GM13976 (cell line): ENCODE measurements at regions not wholly inside any gene's neighbourhood (a gene's known extent, or its start where the extent isn't known, plus 50 kb on each side); places are given as distances from the start of the nearest gene placed in this dataset.
A peak's percentile ranks its signal among the peaks of the same experiment; 100 is the strongest.

Experiments
- DNase-seq: peaks from one replicate; pipeline ENCODE4 v3.0.0; 2012; ENCODE audit warnings: low spot score
- CTCF ChIP-seq: IDR thresholded peaks from 2 replicates; pipeline ENCODE4 v1.5.1; 2012; ENCODE audit warnings: borderline replicate concordance, mild to moderate bottlenecking; ENCODE audit not compliant: insufficient read depth; ENCODE audit errors: extremely low read depth, missing control alignments, control extremely low read depth
- in situ Hi-C: fragments of 300-500 bp; cut with MboI; formaldehyde crosslinking; loops from one replicate; pipeline ENCODE4 v1.12.0; 2022; ENCODE audit warnings: low sequenced_read_pairs, mixed read lengths, inconsistent platforms; ENCODE audit not compliant: unreplicated experiment

- TF ChIP-seq CTCF = no peak
- in situ Hi-C loops = no loop called here
- no peak for DNase-seq
These were observed 59.6 kb downstream of the ARHGAP35 start for GRCh38 chr19:46920362-46920761.

DNA sequence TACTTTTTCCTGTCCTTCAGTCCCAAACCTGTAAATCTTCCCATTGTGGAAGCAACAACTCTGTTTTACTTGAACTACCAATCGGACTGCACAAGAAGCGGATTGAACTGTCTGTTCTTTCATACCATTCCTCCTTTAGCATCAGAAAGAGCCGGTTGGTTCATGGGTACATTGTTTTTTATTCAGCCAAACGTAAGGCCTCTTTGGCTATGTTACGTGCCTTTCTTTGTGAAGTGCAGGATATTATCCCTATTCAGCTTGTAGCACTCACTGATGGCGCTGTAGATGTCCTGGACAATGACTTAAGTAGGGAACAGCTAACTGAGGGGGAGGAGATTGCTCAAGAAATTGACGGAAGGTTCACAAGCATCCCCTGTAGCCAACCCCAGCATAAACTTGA, 60.3 kb downstream of the ARHGAP35 start:
- in situ Hi-C loops = no loop called here
- no peak for DNase-seq
- no peak for TF ChIP-seq CTCF

GRCh38 chr19:46922465-46922864, 61.7 kb downstream of the ARHGAP35 start:
- no peak for DNase-seq
- in situ Hi-C loops = no loop called here
- no peak for TF ChIP-seq CTCF

DNA sequence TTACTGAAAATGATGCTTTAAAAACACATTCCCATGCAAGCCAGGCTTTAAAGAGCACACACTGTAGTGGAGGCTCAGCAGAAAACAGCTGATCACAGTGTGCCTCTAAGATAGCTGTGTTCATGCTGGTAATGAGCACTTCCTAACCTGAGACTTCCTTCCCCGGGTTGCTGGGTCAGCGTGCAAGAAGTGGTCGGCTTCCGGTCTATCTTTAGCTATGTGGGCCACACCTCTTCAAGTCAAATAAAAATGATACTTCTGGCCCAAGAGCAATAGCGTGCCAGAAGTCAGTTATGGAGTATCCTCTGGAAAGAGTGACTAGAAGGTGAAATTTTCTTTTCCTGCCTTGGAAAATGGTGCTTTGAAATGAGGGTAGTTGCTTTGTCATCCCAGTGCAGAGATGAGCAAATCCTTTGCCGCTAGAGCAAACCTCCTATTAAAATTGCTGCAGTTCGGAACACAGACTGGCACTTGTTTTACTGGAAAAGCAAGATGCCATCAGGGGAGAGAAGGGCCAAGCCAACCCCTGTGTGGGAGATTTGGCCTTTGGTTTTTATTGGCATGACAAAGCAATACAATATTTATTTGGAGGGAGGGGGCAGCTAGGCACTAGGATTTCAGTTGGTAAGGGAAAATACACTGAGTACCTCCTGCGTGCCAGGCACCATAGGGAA, 64.2 kb downstream of the ARHGAP35 start:
- no peak for TF ChIP-seq CTCF
- peak; percentile 52 for DNase-seq
- in situ Hi-C loops = no loop called here

- no peak for TF ChIP-seq CTCF
- no peak for DNase-seq
- in situ Hi-C loops = no loop called here
These were observed 64.8 kb downstream of the ARHGAP35 start for GRCh38 chr19:46925548-46925950.

DNA sequence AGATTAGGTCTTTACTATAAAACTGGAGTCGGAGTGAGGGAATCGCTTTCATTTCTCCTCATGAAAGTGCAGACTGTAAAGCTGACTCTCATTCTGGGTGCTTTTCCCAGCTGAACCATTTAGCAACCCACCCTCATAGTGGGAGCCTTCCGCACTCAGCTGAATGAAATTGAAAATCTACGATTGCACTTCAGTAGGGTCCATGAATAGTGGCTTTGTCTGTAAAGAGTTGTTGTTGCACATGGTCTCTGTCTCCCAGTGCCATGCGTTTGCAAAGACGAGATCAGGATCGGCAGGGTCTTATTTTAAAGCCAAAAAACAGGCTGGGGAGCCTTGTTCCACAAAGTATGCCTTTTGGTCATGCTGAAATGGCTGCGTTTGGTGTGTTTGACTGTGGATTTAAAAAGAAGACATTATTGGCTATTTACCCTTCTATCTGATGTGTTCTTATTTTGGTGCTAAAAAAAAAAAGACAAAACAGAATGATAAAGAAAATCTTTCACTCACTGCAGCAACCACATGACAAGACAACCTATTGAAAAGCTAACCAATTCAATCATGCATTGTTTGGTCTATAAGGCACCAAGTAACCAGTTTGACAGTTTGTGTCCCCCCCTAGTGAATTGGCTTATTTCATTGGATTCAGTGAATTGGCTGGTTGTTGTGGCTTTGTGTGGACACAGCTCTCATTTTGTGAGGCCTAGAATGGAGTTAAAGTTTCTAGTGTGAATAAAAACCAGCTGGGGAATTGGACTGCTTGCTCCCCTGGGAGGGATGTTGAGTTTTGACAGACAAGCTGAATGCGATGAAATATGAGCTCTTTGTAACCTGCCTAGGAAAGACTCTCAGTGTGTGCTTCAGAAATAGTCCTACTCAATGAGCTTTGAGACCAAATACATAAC, 65.6 kb downstream of the ARHGAP35 start:
- DNase-seq = no peak
- TF ChIP-seq CTCF = no peak
- in situ Hi-C loops = no loop called here
